ENCODE measurements at regions not wholly inside any gene's neighbourhood (a gene's known extent, or its start where the extent isn't known, plus 50 kb on each side); places are given as distances from the start of the nearest gene placed in this dataset.

DNA sequence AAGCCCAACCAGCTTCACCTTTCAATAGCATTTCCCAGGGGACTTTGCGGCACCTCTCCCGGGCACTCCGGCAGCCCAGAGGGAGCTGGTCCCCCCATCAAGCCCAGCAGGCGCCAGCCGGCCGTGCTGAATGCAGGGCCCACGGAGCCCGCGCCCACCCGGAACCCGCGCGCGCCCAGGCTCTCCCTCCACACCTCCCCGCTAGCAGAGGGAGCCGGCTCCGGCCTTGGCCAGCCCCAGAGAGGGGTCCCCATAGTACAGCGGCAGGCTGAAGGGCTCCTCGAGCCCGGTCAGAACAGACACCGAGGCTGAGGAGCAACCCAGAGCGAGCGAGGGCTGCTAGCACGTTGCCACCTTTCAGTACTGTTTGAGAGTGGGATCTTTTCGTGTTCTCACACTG, 300.8 kb downstream of the DSEL start:
- TF ChIP-seq, protein P1, sequence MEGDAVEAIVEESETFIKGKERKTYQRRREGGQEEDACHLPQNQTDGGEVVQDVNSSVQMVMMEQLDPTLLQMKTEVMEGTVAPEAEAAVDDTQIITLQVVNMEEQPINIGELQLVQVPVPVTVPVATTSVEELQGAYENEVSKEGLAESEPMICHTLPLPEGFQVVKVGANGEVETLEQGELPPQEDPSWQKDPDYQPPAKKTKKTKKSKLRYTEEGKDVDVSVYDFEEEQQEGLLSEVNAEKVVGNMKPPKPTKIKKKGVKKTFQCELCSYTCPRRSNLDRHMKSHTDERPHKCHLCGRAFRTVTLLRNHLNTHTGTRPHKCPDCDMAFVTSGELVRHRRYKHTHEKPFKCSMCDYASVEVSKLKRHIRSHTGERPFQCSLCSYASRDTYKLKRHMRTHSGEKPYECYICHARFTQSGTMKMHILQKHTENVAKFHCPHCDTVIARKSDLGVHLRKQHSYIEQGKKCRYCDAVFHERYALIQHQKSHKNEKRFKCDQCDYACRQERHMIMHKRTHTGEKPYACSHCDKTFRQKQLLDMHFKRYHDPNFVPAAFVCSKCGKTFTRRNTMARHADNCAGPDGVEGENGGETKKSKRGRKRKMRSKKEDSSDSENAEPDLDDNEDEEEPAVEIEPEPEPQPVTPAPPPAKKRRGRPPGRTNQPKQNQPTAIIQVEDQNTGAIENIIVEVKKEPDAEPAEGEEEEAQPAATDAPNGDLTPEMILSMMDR (IDR thresholded peaks at IDR 0.05; ENCODE audit: low read depth, low read length, missing control alignments), result no peak
- H3K4me3 ChIP-seq (ENCODE audit: low read depth, low read length), result no peak overlapping the region

DNA sequence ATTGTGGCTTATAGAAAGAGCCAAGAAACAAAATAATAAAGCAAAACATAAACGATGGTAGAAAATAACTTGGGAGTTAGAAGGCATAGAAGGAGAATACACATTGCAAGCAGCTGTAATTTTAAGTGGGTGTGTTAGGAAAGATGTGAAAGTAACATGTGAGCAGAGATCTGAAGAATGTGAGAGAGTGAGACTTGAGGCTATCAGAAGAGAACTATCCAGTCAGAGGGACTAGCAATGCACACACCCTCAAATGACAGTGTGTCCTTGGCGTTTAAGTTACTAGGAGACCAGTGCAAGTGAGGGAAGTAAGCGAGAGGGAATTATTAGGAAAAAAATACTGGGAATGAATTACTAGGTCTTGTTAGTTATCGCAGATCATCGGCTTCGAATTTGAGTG, 304.9 kb downstream of the DSEL start:
- TF ChIP-seq, protein P1 (IDR thresholded peaks at IDR 0.05; ENCODE audit: low read depth, low read length, missing control alignments), result no peak
- H3K4me3 ChIP-seq (ENCODE audit: low read depth, low read length), result no peak overlapping the region
- DNase-seq (ENCODE audit: low read depth), result no peak

More for the DNA sequence above, 300.8 kb downstream of the DSEL start:
- no peak for DNase-seq (ENCODE audit: low read depth)

DNA sequence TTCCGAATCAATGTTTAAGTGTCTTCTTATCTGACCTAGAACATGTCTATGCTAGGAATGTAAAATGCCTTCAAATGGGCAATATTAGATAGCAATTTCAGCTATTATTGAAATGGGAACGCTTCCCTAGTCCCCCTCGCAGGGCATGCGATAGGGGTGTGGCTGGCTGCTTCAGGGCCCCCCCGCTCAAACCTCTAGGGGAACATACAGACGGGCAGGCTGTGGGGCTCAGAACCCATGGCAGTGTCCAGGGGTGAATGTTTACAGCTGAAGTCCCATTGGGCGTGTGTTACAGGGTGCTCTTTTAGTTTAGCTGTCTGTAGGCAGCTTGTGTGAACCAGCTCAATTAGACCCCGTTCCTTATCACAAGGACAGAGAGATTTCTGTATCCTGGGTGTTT, 315.9 kb downstream of the DSEL start:
- DNase-seq (ENCODE audit: low read depth), result no peak
- TF ChIP-seq, protein P1 (IDR thresholded peaks at IDR 0.05; ENCODE audit: low read depth, low read length, missing control alignments), result no peak
- H3K4me3 ChIP-seq (ENCODE audit: low read depth, low read length), result no peak overlapping the region

DNA sequence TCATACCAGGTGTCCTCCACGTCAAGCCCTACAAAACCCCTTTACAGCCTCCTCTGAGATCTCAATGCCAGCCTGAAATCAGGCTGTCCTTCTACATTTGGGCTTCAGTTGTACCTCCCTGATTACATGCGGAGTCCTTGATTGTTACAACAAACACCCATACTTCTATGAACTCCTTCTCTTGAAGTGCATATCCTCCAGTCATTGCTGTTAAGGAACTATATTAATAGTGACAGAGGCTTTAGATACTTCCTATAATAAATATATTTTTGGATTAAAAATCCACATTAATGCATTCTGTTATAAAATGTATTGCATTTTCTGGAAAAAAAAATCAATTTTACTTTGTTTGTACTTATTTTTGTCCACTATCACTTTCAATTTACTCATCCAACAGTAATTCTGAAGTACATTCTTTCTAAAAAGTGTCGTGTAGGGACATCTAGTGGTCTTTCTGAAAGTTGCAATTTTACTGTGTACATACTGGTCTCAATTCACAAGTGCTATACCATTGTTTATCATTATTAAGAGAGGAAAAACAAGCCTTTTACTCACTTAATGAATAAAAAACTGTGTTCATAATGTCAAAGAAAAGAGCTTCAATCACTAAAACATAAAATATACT, 316.4 kb downstream of the DSEL start:
- TF ChIP-seq, protein P1 (IDR thresholded peaks at IDR 0.05; ENCODE audit: low read depth, low read length, missing control alignments), result peak; percentile 54
- no peak overlapping the region for H3K4me3 ChIP-seq (ENCODE audit: low read depth, low read length)
- DNase-seq (ENCODE audit: low read depth), result peak; percentile 30

DNA sequence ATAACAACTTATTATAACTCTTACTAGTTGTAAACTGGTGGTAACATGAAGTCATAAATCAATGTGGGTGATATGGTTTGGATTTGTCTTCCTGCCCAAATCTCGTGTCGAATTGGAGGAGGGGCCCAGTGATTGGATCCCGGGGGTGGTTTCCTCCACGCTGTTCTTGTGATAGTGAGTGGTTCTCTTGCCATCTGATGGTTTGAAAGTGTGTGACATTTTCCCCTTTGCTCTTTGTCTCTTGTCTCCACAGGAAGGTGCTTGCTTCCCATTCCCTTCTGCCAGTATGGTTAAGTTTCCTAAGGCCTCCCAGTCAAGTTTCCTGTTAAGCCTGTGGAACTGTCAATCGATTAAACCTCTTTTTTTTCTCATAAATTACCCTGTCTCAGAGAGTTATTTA, 321.6 kb downstream of the DSEL start:
- no peak overlapping the region for H3K4me3 ChIP-seq (ENCODE audit: low read depth, low read length)
- TF ChIP-seq, protein P1 (IDR thresholded peaks at IDR 0.05; ENCODE audit: low read depth, low read length, missing control alignments), result no peak
- no peak for DNase-seq (ENCODE audit: low read depth)

DNA sequence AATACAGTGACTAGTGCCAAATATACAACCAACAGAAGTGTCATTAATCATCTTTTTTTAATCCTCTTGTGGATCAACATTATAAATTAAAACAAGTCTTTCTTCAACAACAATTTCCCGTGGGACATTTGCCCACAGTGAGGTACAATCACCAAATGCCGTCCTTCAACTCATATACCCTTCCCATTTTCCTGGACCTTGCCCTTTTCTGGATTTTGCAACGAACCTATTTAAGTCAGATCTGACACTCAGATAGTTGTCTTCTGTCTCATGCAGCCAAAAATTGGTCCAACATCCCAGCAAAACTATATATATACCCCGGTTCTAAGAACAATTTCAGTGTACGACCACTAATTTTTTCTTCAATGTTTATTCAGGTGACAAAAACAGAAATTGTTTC, 324.0 kb downstream of the DSEL start:
- no peak for DNase-seq (ENCODE audit: low read depth)
- TF ChIP-seq, protein P1 (IDR thresholded peaks at IDR 0.05; ENCODE audit: low read depth, low read length, missing control alignments), result no peak
- H3K4me3 ChIP-seq (ENCODE audit: low read depth, low read length), result no peak overlapping the region

DNA sequence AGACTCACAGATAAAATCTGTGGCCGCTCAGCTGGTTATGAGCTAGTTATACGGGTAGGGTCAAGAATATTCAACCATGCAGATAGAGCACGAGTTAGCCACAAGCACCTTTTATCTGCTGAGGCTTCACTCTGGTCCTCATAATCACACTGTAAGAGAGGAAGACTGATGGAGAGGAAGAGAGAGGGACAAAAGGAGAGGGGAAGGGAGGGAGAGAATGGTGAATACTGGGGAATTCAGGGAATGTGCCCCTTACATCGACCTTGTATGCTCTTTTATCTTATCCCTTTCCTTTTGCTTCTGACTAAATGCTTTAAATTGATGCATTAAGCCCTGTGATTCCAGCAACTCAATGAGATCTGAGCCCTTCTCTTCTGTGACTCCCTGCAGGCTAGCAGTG, 333.1 kb downstream of the DSEL start:
- no peak overlapping the region for H3K4me3 ChIP-seq (ENCODE audit: low read depth, low read length)
- TF ChIP-seq, protein P1 (IDR thresholded peaks at IDR 0.05; ENCODE audit: low read depth, low read length, missing control alignments), result no peak
- no peak for DNase-seq (ENCODE audit: low read depth)

All from GM12864 (cell line).